ENCODE measurements at regions not wholly inside any gene's neighbourhood (a gene's known extent, or its start where the extent isn't known, plus 50 kb on each side); places are given as distances from the start of the nearest gene placed in this dataset.
"Not testable (repeated sequence)": the region's sequence is repeated elsewhere in the genome, so short reads cannot be mapped to it uniquely, and the experiment has no call there.

GRCh38 chr15:20105011-20105990, 436.3 kb downstream of the GOLGA6L6 start:
- not testable (repeated sequence) for TF ChIP-seq CTCF (IDR thresholded peaks at IDR 0.05 in 8 of 11, conservative IDR thresholded peaks at IDR 0.05 in 3 of 11); POLR2A (IDR thresholded peaks at IDR 0.05)
